ENCODE measurements at regions not wholly inside any gene's neighbourhood (a gene's known extent, or its start where the extent isn't known, plus 50 kb on each side); places are given as distances from the start of the nearest gene placed in this dataset.

DNA sequence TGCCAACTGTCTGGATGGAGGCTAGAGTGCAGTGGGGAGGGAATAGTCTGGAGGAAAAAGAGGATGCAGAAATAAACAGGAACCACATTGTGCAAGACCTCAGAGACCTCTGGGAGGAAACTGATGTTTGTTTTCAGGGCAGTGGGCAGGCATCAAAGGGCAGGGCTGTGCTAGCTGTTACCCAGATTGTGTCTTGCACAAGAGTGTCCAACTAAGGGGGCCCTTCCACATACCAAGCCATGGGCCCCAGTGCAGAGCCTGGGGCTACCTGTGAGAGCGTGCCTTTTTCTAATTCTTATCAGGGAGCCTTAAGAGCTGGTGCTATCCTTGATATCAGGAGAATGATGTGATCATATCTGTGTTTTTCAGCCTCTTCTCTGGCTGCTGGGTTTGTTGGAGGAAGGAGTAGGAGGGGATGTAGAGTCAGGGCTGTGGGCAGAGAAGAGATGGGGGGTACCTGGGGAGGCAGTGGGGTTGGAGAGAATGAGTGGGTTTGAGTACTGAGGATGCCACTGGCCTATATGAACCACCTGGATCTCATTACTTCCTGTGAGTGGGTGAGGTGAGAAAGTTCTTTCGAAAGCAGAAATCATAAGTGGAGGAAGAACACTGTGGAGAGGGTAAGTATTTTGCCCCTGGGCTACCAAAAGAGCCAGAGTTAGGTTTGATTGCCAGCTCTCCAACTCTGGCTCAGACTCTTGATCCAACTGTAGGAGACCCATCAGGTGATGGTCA, 259.2 kb upstream of the CRY1 start:
- TF ChIP-seq EGR1 (IDR thresholded peaks at IDR 0.05) (no peak), CEBPB (IDR thresholded peaks at IDR 0.05) (no peak), RAD21 (IDR thresholded peaks at IDR 0.05; ENCODE audit: low read depth) (no peak), NFIC (IDR thresholded peaks at IDR 0.05) (no peak), TEAD4 (IDR thresholded peaks at IDR 0.05) (no peak), TAF1 (IDR thresholded peaks at IDR 0.05; ENCODE audit: low read depth) (no peak), EP300 (IDR thresholded peaks at IDR 0.05; ENCODE audit: borderline replicate concordance) (no peak), TCF12 (IDR thresholded peaks at IDR 0.05; ENCODE audit: low read depth) (no peak), CREB1 (IDR thresholded peaks at IDR 0.05; ENCODE audit: low read depth) (no peak), ZBTB7A (IDR thresholded peaks at IDR 0.05; ENCODE audit: low read depth) (no peak), YY1 (IDR thresholded peaks at IDR 0.05; ENCODE audit: low read depth) (no peak), FOXM1 (IDR thresholded peaks at IDR 0.05; ENCODE audit: borderline replicate concordance, low read depth) (no peak)
- TF ChIP-seq, protein P1, sequence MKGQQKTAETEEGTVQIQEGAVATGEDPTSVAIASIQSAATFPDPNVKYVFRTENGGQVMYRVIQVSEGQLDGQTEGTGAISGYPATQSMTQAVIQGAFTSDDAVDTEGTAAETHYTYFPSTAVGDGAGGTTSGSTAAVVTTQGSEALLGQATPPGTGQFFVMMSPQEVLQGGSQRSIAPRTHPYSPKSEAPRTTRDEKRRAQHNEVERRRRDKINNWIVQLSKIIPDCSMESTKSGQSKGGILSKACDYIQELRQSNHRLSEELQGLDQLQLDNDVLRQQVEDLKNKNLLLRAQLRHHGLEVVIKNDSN (IDR thresholded peaks at IDR 0.05), result no peak
- TF ChIP-seq, protein P2, sequence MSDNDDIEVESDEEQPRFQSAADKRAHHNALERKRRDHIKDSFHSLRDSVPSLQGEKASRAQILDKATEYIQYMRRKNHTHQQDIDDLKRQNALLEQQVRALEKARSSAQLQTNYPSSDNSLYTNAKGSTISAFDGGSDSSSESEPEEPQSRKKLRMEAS (IDR thresholded peaks at IDR 0.05), result no peak
- TF ChIP-seq, protein P3, sequence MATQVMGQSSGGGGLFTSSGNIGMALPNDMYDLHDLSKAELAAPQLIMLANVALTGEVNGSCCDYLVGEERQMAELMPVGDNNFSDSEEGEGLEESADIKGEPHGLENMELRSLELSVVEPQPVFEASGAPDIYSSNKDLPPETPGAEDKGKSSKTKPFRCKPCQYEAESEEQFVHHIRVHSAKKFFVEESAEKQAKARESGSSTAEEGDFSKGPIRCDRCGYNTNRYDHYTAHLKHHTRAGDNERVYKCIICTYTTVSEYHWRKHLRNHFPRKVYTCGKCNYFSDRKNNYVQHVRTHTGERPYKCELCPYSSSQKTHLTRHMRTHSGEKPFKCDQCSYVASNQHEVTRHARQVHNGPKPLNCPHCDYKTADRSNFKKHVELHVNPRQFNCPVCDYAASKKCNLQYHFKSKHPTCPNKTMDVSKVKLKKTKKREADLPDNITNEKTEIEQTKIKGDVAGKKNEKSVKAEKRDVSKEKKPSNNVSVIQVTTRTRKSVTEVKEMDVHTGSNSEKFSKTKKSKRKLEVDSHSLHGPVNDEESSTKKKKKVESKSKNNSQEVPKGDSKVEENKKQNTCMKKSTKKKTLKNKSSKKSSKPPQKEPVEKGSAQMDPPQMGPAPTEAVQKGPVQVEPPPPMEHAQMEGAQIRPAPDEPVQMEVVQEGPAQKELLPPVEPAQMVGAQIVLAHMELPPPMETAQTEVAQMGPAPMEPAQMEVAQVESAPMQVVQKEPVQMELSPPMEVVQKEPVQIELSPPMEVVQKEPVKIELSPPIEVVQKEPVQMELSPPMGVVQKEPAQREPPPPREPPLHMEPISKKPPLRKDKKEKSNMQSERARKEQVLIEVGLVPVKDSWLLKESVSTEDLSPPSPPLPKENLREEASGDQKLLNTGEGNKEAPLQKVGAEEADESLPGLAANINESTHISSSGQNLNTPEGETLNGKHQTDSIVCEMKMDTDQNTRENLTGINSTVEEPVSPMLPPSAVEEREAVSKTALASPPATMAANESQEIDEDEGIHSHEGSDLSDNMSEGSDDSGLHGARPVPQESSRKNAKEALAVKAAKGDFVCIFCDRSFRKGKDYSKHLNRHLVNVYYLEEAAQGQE (IDR thresholded peaks at IDR 0.05; ENCODE audit: low read depth), result no peak

DNA sequence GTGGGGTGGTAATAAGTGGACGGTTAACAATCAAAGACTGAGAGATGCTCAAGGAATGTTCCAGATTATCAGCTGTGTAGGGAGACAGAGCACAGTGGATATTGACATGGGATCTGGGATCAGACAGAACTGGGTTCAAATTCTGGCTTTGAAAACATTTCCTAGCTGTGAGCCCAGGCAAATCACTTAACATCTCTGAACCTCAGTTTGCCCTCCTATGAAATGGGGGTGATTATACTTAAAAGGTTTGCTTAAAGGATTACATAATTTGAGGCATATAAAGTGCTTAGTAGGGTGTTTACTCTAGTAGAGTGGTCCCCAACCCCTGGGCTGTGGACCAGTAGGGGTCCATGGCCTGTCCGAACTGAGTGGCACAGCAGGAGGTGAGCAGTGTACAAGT, 260.0 kb upstream of the CRY1 start:
- no peak for TF ChIP-seq TEAD4 (IDR thresholded peaks at IDR 0.05)
- TF ChIP-seq CEBPB (IDR thresholded peaks at IDR 0.05), result no peak
- TF ChIP-seq, protein P1 (IDR thresholded peaks at IDR 0.05), result no peak
- no peak for TF ChIP-seq TAF1 (IDR thresholded peaks at IDR 0.05; ENCODE audit: low read depth)
- TF ChIP-seq, protein P2 (IDR thresholded peaks at IDR 0.05), result no peak
- TF ChIP-seq FOXM1 (IDR thresholded peaks at IDR 0.05; ENCODE audit: borderline replicate concordance, low read depth), result no peak
- TF ChIP-seq EGR1 (IDR thresholded peaks at IDR 0.05), result no peak
- no peak for TF ChIP-seq CREB1 (IDR thresholded peaks at IDR 0.05; ENCODE audit: low read depth)
- TF ChIP-seq EP300 (IDR thresholded peaks at IDR 0.05; ENCODE audit: borderline replicate concordance), result no peak
- no peak for TF ChIP-seq TCF12 (IDR thresholded peaks at IDR 0.05; ENCODE audit: low read depth)
- TF ChIP-seq, protein P3 (IDR thresholded peaks at IDR 0.05; ENCODE audit: low read depth), result no peak
- TF ChIP-seq ZBTB7A (IDR thresholded peaks at IDR 0.05; ENCODE audit: low read depth), result no peak
- TF ChIP-seq YY1 (IDR thresholded peaks at IDR 0.05; ENCODE audit: low read depth), result no peak
- no peak for TF ChIP-seq NFIC (IDR thresholded peaks at IDR 0.05)
- no peak for TF ChIP-seq RAD21 (IDR thresholded peaks at IDR 0.05; ENCODE audit: low read depth)

DNA sequence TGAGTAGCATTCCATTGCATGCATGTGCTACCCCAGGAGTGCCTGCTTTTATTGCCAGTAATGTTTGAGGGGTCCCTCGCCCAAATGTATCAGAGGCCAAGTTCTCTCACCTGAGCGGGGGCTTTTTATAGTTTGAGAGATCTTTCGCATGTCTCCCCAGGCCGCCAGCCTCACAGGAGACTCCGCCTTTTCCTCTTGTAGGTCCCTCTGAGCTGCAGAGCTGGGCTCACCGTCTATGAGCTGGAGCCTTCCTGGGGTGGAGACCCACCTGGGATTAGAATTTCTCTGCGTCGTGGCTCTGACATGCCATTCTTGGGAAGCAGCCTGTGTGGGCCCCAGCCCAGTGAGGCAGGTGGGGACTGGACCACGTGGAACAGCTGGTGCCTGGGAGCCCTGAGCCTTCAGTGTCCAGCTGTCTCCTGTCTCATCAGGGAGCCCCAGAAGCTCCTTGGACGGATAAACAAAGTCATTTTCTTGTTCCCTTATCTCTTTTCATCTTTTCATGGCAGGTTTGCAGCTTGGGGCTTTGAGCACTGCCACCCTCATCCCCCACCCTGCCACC, 261.7 kb upstream of the CRY1 start:
- TF ChIP-seq ZBTB7A (IDR thresholded peaks at IDR 0.05; ENCODE audit: low read depth), result no peak
- no peak for TF ChIP-seq FOXM1 (IDR thresholded peaks at IDR 0.05; ENCODE audit: borderline replicate concordance, low read depth)
- TF ChIP-seq, protein P2 (IDR thresholded peaks at IDR 0.05), result no peak
- TF ChIP-seq, protein P3 (IDR thresholded peaks at IDR 0.05; ENCODE audit: low read depth), result no peak

DNA sequence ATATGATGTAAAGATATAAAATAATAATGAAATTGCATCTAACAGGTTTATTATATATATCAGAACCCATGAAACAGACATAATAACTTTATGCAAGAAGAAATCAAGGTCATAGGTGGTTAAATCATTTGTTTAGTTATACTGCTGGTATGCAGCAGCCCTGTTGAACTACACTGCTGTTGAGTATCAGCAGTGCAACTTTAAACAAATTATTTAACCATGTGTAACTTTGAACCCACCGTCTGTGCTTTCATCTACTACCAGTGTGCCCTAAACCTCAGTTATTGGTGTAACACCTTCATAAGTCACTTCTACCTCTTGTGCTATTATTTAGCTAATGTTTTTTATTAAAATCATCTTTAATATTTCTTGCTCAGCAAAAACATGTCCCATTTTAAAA, 262.3 kb upstream of the CRY1 start:
- TF ChIP-seq RAD21 (IDR thresholded peaks at IDR 0.05; ENCODE audit: low read depth), result no peak
- no peak for TF ChIP-seq CEBPB (IDR thresholded peaks at IDR 0.05)
- no peak for TF ChIP-seq TCF12 (IDR thresholded peaks at IDR 0.05; ENCODE audit: low read depth)
- TF ChIP-seq TAF1 (IDR thresholded peaks at IDR 0.05; ENCODE audit: low read depth), result no peak
- no peak for TF ChIP-seq ZBTB7A (IDR thresholded peaks at IDR 0.05; ENCODE audit: low read depth)

Data from Ishikawa (cell line).